GM18870 (cell line): ENCODE measurements at regions not wholly inside any gene's neighbourhood (a gene's known extent, or its start where the extent isn't known, plus 50 kb on each side); places are given as distances from the start of the nearest gene placed in this dataset.

Source experiments
- ATAC-seq: cut with Tn5 transposase; IDR thresholded peaks from one replicate; pipeline ENCODE4 v1.9.1; 2021; ENCODE audit warnings: moderate library complexity; ENCODE audit not compliant: unreplicated experiment

DNA sequence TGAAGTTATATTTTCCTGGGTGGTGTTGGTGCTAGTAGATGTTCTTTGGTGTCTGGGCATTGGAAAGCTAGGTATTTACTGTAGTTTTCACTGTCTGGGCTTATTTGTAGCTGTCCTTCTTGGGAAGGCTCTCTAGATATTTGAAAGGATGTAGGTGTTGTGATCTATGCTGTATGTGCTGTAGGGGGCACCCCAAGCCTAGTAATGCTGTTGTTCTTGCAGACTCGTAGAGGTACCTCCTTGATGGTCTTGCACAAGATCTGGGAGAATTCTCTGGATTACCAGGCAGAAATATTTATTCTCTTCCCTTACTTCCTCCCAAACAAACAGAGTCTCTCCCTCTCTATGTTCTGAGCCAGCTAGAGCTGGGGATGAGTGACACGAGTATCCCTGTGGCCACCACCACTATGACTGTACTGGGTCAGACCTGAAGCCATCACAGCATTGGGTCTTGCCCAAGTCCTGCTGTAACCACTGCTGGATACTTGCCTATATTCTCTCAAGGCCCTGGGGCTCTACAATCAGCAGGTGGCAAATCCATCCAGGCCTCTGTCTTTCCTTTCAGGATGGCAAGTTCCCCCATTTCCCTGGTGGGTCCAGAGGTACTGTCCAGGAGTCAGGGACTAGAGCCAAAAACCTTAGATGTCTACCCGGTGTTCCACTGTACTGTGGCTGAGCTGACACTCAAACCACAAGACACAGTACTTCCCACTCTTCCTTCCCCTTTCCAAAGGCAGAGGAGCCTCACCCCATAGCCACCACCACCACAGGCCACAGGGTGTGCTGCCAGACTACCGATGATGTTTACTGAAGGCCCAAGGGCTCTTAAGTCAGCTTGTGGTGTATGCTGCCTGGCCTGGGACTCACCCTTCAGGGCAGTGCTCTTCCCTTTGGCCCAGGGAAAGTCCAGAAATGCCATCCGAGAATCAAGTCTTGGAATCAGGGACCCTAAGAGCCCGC, 195.2 kb upstream of the DPPA4 start:
- no peak for ATAC-seq

DNA sequence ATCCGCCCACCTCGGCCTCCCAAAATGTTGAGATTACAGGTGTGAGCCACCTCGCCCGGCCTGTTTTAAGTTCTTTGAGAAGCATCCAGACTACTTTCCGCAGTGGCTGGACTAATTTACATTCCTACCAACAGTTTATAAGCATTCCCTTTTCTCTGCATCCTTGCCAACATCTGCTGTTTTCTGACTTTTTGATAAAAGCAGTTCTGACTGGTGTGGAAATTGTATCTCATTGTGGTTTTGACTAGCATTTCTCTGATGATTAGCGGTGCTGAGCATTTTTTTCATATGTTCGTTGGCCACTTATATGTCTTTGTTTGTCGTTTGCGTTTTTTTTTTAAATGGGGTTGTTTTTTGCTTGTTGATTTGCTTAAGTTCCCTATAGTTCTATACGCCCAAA, 208.4 kb upstream of the DPPA4 start:
- no peak for ATAC-seq

DNA sequence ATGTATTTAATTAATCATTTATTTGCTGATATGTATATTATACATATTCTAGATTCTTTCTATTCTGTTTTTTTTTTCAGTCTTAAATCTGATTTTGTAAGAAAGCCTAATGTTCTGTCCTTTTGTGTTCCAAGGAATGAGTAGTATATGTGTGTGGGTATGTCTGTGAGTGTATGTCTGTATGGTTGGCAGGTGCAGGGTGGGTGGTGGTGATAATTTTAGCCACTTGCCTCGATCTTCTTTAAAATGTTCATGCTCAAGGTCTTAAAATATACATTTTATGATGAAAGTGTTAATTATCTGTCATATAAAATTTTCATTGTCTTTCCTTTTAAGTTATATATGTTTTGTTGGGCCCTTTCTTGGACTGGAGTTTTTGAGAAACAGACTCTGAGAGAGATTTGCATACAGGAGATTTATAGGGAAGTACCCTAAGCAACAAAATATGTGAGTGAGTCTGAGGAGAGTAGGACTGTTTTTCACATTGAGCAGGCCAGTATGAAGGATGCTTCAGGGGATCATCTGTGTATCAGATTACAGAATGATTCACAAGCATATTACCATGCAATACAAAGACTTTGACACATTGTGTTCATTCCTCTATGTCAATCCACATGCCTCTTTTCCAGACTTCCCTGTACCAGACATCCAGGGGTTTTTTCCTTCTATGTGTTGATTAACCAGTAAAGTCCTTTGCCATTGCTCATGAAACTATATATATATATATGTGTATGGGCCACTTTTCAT, 211.0 kb upstream of the DPPA4 start:
- ATAC-seq = no peak

DNA sequence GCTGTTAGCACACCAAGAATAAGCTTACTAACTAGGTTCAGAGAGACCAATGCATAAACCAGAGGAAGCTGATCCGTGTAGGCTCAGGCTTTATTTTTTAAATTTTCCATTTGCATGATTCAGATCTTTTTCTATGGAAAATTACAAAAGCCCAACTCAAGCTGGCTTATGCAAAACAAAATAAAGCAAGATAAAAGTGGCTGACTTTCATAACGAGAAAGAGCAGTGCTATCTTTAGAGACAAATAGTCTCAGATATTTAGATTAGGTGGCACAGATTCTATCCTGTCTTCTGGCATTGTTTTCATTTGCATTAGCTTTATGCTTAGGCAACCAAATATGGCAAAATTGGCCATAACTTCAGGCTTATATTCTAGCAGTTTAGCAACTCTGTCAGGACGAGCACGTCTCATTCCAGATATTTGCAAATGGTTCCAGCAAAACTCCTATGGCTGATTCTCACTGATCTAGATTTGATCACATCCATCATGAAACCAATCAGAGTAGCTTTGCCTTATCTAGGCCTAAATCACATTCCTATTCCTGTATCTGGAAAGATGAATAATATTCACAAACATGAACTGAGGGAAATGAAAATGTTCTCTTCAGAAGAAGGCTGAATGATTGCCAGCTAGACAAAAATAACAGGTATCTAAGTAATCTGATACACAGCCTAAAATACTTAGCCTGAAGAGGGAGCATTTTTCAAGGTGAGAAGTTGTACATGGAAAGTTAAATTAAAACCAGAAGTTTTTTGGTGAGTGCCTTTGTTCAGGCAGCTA, 216.4 kb upstream of the DPPA4 start:
- no peak for ATAC-seq

DNA sequence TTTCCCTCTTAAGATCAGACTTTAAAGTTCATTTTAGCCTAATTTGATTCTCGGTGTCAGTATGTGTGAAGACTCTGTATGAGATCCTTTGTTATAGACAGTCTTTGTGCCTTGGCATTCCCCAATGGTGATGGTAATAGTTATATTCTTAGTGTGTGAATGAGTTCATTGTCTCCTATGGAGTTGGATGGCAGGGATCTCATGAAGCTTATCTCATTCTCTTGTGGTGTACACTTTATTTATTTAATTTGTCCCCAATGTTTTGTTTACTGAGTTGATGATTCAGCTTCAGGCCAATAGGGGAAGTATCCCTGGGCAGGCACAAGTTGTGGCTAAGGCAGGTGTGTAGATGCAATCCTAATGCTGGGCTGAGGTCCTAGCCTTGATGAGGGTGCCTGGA, 222.0 kb upstream of the DPPA4 start:
- no peak for ATAC-seq

DNA sequence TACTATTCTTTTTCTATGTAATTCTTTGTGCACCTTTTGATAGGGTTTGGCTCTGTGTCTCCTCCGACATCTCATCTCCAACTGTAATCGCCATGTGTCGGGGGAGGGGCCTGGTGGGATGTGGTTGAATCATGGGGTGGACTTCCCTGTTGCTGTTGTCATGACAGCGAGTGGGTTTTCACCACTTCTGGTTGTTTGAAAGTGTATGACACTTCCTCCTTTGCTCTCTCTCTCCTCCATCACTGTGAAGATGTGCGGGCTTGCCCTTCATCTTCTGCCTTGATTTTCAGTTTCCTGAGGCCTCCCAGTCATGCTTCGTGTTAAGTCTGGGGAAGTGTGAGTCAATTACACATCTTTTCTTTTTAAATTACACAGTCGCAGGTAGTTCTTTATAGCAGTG, 225.8 kb upstream of the DPPA4 start:
- ATAC-seq = no peak

DNA sequence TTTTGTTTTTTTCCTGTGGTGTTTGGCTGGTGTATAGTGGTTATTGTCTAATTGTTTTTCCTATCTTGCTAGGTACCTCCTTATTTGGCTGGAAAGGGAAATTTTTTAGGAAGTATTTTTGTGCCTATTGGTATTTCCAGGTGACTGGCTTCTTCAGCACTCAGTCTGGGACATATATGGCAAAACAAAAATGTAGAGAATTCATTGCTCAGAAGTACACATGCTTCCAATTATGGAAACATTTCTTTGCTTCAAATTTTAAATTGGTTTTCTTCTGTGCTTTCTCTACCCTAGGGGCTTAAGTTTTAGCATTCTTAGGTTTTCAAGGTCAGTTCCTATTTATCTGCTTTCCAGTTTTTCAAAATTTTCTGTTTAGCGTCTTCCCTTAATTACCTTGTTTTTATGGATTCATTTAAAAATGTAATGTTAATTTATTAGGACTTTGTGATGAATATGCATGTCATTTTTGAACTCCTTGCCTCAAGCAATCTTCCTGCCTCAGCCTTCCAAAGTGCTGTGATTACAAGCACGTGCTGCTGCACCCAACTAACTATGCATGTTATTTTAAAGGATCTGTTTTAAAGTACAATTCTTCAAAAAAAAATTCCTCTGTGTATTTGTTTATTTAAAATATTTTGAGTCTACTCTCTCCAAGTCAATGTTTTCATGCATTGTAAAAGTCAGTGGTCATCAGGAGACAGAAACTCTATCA, 231.9 kb upstream of the DPPA4 start:
- no peak for ATAC-seq

DNA sequence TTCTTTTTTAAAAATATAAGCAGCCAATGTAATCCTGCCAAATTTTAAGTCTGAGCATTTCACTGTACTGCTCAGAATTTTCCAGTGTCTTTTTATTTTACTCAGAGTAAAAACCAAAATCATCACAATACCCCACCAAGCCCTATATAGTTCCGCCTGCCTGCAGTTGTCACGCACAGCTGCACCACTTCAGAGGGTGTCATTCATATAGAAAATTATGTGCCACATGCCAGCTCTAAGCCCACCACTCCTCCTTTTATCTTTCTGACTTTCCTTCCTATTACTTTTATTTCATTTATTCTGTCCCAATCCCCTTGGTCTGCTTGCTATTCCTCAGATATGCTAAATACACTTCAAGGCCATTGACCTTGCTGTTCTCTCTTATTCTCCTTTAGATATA, 233.1 kb upstream of the DPPA4 start:
- no peak for ATAC-seq

DNA sequence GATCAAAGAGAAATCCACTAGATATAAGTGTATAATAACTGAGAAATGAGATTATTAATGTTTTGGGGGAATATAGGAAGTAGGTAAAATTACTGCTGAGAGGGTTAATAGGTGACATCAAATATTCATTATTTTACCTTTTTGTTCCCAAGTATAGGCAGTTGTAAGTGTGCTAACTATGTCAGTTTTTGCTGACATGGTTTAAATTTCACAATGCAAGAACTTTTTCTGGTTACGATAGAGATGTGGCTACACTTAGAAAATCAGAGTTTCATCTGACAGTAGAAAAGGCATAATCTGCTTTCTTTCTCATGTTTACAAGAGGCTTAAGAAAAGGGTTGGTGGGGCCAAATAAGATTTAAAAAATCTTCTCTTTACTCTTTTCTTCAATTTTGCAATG, 235.0 kb upstream of the DPPA4 start:
- ATAC-seq = no peak

DNA sequence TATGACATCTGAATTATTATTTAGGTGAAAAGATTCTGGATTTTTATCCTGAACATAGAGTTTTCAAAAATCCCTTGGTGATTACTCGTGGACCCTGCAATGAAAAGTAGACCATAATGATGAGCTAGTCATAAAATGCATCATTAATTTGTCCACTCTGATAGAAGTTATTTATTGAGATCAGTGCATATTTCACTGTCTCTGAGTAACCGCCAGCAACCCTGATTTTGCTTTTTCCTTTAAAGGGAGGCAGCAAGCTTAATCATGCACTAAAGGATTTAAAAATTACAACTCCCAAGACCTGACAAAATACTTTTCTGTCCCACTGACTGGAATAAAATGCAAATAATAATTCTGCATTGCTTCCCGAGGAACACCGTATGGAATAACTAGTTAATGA, 259.6 kb upstream of the DPPA4 start:
- ATAC-seq = no peak

DNA sequence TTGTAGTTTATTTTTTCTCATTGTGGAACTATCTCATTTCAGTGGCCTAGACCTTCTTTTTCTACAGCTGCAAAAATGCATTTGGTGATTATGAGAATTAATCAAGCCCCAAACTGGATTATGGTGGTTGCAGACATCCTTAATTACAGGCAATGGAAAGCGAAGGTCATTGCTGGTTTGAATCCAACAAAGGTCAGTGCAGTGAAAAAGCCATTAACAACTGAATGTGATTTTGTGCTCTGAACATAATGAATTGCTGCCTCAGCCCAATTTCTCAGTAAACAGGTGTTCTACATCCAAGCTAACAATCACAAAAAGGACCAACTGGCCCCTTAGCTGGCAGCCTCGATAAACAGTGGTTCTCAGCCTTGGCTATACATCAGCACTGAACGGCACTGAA, 260.1 kb upstream of the DPPA4 start:
- ATAC-seq = no peak

DNA sequence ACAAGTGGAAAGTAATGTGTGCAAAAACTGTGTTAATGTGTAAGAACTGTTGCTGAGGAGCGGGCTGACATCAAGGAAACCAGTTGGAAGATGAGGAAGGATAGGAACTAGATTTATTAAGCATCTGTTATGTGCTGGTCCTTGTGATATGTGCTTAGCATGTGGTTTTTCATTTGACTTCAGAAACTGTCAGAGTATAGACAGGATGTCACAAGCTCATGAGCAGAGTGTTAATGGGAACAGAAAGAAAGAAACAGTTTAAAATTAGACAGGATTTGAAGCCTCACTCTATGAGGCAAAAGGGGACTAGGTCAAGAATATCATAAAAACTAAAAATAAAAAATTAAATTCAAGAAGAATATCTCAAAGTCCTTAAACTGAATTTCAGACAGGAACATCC, 270.6 kb upstream of the DPPA4 start:
- ATAC-seq = no peak

DNA sequence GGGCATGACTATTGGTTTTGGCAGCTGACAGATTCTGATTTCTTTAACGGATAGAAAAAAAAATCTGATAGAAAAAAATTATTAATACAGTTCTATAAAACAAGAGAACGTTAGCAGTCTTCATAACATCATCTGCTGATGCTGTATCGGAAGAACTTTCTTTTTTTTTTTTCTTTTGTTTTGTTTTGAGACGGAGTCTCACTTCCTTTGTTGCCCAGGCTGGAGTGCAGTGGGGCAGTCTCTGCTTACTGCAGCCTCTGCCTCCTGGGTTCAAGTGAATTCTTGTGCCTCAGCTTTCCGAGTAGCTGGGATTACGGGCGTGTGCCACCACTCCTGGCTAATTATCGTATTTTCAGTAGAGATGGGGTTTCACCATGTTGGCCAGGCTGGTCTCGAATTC, 271.2 kb upstream of the DPPA4 start:
- ATAC-seq = no peak

DNA sequence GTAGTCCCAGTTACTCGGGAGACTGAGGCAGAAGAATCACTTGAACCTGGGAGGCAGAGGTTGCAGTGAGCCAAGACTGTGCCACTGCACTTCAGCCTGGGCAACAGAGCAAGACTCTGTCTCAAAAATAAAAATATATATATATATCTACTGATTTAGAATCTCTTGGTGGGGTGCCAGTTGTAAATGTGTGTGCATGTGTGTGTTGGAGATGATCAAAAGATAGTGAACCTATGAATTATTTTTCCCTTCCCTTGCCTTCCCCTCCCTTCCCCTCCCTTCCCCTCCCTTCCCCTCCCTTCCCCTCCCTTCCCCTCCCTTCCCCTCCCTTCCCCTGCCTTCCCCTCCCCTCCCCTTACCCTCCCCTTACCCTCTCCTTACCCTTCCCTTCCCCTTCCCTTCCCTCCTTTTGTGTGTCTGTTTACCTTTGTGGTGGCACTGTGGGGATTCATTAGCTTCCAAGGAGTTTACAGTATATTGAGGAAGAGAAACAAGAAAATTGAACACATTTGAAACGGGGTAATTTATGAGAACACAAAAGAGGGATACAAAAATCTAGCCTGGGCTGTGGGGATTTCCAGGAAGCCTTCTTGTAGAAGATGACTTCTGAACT, 281.5 kb upstream of the DPPA4 start:
- ATAC-seq = no peak

DNA sequence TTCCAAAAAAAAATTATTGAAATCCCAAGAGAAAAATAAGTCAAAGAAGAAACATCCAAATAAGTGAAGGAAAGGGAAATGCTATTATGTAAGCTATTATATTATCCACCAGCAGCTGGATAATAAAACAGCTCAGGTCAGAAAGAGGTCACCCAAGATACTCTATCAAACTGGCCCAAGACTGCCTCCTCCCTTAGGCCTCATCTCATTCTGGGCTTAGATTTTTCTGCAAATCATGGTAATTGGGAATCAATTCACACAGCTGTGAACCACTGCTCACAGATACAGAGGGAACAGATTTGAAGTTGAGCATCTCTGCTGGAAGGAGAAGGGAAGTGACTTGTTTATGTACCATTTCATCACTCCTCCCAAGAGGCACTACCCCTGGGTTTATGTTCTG, 294.6 kb upstream of the DPPA4 start:
- no peak for ATAC-seq

DNA sequence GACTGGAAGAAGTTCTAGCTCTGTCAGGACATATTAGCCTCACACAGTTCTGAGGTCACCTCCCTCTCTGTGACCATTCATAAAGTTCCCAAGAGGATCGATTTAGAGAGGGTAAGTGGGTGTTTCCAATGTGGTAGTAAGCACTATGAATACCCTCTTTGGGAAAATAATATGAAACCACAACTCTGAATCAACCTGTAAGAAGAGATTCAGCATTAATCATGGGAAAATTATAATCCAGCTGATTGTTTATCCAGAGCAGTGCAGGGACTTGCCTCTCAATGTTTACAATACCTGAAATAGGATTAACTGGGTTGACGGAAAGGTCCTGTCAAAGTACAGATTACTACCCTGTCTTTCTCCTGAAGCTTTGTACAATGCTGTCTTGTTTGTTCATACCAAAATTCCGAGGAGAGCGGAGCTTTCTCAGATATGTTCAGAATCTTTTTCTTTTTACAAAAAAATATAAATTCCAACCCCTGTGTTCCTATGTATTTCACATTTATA, 302.9 kb upstream of the DPPA4 start:
- no peak for ATAC-seq

DNA sequence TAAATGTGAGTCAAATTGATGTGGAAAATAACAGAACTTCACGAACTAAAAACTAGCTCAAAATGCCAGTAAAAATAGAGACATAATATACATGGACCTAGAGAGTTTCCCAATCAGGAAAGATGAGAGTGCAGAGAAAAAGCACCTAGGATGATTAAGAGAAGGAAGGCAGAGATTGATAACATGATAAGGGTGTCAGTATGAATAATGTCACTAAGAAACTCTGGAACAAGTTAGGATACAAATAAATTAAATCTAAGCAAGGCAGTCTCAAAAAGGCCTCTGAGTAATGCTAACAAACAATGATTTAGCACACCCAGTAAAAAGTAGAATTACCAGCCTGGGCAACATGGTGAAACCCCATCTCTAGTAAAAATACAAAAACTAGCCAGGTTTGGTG, 304.7 kb upstream of the DPPA4 start:
- ATAC-seq = no peak

DNA sequence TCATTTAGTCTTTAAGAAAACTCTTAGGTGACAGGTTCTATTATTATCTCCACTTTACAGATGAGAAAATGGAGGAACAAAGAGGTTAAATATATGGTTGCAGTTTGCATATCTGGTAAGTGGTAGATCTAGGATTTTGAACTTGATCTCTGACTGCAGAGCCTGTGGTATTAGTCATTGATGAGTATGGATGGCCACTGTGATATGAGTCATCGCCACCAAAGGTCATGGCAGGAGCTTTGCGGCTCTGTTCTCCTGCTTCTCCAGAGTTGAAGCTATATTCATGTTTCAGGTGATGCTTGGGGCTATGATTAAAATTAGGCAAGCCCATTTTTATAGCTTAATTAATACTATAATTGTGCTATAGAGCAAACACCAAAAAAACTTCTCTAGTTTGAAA, 306.2 kb upstream of the DPPA4 start:
- no peak for ATAC-seq

DNA sequence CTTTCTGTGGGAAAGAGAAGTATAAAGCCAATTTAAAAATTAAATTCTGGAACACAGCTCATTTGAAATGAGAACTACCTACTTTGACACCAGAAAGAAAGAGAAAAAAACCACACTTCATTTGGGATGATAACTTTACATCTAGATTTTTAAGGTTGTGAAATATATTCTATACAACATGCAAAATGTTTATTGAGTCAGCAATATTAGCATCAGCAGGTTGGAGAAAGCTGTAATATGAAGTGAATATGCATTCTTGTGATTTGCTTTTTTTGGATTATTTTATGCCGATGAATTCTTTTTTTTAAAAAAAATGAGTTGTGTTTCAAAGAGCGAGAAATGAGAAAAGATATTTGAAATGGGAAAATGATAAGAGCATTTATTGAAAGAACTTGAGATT, 307.0 kb upstream of the DPPA4 start:
- ATAC-seq = no peak

DNA sequence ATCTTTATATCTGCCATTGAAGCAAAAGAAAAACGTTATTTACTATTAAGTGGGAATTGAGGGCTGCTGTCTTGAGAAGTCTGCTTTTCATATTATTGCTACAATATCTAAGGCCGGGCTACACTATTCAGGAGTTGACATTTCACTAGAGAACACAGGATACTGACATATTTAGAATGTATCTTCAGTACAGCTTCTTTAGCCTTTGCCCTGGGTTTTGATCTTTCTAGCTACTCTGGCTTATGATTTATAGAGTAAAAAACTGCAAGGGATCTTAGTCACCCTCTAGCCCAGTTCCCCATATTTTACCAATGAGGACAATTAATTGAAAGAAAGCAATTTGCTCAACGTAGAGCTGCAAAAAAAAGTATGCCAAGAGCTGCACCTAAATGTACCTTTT, 307.4 kb upstream of the DPPA4 start:
- ATAC-seq = no peak
